ENCODE measurements at regions not wholly inside any gene's neighbourhood (a gene's known extent, or its start where the extent isn't known, plus 50 kb on each side); places are given as distances from the start of the nearest gene placed in this dataset.

DNA sequence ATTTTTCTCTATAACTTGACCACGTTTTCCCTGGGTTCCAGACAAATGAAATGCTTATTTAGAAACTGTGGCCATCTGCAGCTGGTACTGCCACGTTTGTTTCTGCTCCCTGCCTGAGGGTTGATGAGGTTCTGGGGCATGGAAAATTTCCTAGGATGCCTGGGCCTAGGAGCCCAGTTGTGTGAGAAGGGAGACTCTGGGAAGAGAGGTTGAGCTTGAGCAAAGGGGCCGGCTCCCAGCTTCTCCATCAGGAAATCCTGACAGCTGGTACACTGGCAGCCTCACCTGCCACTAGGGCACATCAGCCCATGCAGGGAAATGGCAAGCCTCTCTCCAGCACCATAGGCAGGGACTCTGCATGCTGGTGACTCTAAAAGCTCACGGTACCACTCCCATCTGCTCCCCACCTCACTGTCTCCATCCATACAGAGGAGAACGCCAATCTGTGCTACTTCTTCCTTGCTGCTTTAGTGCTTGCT lies 165.4 kb upstream of the PPP2R3A start:
- DNase-seq (ENCODE audit: low read depth), result no peak

GRCh38 chr3:135801018-135801417 lies 164.5 kb upstream of the PPP2R3A start:
- no peak for DNase-seq (ENCODE audit: low read depth)

GRCh38 chr3:135802171-135802570 lies 163.4 kb upstream of the PPP2R3A start:
- DNase-seq (ENCODE audit: low read depth), result no peak

DNA sequence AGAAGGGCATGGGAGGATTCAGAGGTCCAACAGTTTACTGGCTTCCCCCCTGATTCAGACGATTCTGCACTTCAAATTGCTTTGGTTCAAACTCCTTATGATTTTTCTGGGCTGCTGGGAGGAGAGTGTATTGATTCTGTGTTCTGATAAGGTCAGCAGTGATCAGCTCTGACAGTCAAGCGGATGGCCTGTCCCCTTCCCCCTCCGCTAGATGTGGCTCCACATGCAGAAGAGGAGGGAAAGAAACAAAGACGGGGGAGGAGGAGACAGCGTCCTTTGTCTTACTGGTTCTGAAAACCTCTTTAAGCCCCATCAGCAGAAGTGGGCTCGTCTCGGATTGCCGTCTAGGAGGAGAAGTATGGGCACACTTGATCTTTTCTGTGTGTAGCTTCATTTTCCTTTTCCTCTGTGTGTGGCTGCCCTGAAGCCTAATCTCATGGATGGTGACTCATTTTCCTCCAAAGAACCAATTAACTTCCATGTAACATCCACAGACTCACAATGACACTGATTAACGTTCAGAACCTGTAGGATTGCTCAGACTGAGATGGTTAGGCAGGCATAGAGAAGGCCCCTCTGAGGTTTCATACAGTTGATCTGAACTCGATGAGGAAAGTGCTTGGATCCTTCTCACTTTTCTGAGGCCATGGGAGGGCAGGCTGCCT lies 162.4 kb upstream of the PPP2R3A start:
- no peak for DNase-seq (ENCODE audit: low read depth)

GRCh38 chr3:135805752-135806151 lies 159.8 kb upstream of the PPP2R3A start:
- no peak for DNase-seq (ENCODE audit: low read depth)

DNA sequence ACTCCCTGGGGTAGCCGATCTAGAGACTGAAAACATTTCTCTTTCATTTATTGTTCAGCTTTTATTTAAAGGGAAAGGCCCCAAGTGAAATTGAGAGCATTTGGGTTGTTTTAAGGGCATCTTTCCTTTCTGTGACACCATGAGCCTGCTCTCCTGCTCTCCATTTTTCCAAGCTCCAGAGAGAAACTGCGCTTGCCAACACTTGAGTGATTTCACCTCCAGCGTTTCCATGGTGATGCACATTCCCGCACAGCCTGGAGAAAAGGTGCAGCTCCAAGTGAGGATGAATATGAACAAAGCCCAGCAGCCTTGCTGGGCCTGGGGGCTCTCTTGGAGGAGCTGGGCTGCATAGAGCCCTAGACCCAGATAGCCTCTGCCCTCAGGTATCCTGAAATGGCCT lies 159.2 kb upstream of the PPP2R3A start:
- DNase-seq (ENCODE audit: low read depth), result no peak

GRCh38 chr3:135807879-135808278 lies 157.6 kb upstream of the PPP2R3A start:
- DNase-seq (ENCODE audit: low read depth), result no peak

DNA sequence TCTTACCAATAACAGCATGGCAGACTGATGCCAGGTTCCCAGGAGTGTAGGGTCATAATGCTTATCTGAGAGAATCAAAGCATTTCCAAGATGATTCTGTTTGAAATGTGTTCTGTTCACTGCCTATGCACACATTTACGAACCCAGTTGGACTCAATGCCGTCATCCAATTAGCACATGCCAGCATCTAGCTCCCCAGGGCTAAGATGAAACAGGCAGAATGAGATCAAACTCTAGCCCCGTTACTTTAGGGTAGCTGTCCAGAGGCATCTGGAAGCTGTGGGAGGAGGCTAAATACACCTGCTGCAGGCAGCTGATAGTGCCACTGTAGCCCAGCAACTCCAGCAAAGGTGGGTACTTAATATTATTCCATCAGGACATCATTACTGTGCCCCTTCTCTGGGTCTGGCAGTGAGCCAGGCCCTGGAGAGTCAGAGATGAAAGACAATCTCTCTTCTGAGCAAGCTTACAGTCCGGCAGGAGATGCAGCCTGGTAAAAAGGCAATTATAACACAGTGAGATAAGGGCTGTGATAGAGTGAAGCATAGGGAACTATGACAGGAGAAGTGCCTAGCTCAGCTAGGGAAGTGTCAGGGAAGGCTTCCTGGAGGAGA lies 156.4 kb upstream of the PPP2R3A start:
- no peak for DNase-seq (ENCODE audit: low read depth)

GRCh38 chr3:135811651-135812050 lies 153.9 kb upstream of the PPP2R3A start:
- DNase-seq (ENCODE audit: low read depth), result no peak

- DNase-seq (ENCODE audit: low read depth), result no peak
Observed at GRCh38 chr3:135812057-135812456, 153.5 kb upstream of the PPP2R3A start.

DNA sequence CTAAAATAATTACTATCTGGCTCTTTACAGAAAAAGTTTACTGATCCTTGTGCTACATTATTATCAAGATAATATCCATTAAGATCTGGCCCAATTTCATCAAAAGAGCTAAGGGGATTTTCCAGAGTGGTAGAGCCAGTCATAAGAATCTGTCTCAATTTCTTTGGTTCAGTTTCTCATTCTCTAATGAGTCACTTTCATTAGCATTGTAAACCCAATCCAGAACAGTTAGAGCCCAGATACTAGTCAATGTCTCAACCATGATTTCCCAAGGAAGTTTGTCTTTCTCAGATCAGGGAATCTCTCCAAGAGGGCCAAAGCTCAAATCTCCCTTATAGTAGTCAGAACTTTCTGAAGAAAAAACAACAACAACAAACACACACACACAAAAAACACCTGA lies 131.1 kb upstream of the PPP2R3A start:
- no peak for DNase-seq (ENCODE audit: low read depth)

DNA sequence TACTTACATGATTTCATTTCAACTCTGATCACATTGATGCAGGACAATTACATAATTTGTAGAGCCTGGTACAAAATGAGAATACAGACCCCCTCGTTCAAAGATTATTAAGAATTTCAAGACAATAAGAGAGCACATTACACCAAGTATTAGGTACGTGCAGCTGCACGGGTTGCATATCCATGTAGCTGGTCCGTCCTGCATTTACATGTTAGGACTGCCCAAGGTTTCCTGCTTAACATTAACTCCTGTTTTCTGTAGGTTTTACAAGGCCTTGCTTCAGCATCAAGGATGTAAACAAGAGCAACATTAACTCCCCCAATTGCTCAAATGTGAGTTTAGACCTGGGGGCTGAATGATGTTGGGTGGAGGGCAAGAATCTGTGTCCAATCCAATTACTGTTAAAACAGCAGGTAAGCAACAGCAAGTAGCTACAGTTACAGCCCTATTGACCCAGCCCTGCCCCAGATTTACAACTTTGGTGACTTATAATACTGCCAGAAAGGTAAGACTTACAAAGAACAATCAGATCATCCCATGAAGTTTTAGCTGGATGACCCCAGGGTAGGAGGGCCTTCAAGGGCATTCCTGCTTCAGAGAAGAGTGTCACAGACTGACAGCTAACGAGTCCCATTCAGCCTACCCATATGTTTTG lies 127.4 kb upstream of the PPP2R3A start:
- no peak for DNase-seq (ENCODE audit: low read depth)

DNA sequence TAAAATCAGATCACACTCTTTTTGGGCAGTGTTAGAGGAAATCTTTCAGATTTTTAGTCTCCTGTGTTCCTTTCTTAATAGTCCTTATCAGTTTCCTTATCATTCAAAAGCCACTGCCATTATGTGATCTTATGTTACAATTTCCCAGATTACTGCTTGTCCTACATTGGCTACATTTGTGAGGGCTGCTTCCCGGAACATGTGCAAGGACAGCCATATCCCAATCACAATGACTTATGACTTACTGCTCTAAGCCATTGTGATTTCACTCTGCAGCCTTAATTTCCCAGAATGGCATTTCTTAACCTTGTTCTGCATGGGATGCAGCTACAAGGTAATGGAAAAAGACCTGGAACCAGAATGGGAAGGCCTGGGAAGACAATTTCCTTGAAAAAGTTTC lies 125.1 kb upstream of the PPP2R3A start:
- no peak for DNase-seq (ENCODE audit: low read depth)

GRCh38 chr3:135844386-135844785 lies 121.1 kb upstream of the PPP2R3A start:
- DNase-seq (ENCODE audit: low read depth), result no peak

DNA sequence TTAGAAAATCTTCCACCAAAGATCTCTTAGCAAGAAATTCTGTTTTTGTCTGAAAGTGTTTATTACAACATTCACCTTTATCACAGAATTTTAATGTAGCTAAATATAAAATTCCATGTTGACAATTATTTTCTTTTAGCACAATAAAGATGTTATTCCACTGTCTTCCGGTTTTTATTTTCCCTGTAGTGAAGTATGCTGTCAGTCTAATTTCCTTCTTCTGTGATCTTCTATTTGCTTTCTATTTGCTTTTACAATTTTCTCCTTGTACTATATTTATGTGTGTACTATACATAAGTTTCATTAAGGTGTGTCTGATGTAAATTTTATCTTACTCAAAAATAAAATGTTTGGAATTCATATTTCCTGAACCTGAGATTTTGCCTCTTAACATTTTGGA lies 117.5 kb upstream of the PPP2R3A start:
- DNase-seq (ENCODE audit: low read depth), result no peak

DNA sequence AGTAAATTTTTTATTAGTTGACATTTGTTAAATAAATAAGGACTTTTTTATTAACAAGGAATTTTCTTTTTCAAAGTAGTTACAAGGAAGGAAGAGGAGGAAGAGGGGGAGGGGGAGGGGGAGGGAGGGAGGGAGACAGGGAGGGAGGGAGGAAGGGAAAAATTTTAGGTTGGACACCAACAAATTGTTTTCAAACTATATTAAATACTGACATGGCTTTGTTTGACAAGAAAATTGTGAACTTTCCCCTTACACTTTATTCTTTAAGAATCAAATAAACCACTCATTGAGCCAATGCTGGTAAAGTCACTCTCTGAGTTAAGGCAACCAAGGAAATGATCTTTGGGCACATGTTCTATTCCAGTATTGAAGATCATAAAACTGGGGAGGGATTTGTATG lies 115.7 kb upstream of the PPP2R3A start:
- DNase-seq (ENCODE audit: low read depth), result no peak

GRCh38 chr3:135851201-135852081 lies 114.1 kb upstream of the PPP2R3A start:
- DNase-seq (ENCODE audit: low read depth), result no peak

- no peak for DNase-seq (ENCODE audit: low read depth)
Observed at GRCh38 chr3:135853981-135854380, 111.5 kb upstream of the PPP2R3A start.

- no peak for DNase-seq (ENCODE audit: low read depth)
Observed at GRCh38 chr3:135860761-135861160, 104.8 kb upstream of the PPP2R3A start.

- DNase-seq (ENCODE audit: low read depth), result no peak
Observed at GRCh38 chr3:135862361-135862760, 103.2 kb upstream of the PPP2R3A start.

- no peak for DNase-seq (ENCODE audit: low read depth)
Observed at GRCh38 chr3:135864060-135864459, 101.5 kb upstream of the PPP2R3A start.

- no peak for DNase-seq (ENCODE audit: low read depth)
Observed at GRCh38 chr3:135865085-135865484, 100.4 kb upstream of the PPP2R3A start.

All from activated T-cell treated with anti-CD3 and anti-CD28 coated beads for 24 hours (primary cell).